ENCODE measurements at regions not wholly inside any gene's neighbourhood (a gene's known extent, or its start where the extent isn't known, plus 50 kb on each side); places are given as distances from the start of the nearest gene placed in this dataset.

DNA sequence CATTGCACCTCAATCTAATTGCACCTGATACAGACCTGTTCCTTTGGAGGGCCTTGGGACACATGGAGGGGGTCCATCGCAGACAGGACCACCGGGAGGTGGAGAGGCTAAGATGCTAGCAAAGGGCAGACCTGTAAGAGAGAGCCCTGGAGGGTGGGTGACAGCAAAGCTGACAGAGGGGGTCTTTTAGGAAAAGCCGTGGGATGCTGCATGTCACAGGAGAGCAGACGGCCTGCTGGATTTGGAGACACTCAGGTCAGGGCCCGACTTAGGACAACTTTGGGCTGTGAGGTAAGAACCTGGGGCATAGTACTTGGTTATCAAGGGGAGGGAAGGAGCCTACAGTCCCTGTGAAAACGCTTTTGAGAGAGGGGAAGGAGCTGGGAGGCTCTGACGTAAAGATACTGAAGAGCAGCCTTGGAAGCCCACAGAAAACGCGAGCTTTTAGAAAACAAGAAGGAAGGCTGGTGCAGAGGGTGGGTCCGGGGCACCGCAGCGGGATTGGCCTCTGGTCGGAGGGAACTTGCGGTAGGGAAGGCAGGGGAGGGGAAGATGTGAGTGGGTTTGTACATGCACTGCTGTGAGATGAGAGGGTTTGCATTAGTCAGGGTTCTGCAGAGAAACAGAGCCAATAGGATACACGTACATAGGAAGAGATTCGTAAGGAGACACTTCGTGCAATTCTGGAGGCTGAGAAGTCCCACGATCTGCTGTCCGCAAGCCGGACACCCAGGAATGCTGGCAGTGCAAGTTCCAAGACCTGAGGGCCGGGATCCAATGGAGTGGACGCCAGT, 868.5 kb downstream of the TBC1D22A start:
- TF ChIP-seq, protein P1, sequence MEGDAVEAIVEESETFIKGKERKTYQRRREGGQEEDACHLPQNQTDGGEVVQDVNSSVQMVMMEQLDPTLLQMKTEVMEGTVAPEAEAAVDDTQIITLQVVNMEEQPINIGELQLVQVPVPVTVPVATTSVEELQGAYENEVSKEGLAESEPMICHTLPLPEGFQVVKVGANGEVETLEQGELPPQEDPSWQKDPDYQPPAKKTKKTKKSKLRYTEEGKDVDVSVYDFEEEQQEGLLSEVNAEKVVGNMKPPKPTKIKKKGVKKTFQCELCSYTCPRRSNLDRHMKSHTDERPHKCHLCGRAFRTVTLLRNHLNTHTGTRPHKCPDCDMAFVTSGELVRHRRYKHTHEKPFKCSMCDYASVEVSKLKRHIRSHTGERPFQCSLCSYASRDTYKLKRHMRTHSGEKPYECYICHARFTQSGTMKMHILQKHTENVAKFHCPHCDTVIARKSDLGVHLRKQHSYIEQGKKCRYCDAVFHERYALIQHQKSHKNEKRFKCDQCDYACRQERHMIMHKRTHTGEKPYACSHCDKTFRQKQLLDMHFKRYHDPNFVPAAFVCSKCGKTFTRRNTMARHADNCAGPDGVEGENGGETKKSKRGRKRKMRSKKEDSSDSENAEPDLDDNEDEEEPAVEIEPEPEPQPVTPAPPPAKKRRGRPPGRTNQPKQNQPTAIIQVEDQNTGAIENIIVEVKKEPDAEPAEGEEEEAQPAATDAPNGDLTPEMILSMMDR (IDR thresholded peaks at IDR 0.05), result no peak
- TF ChIP-seq POLR2A (IDR thresholded peaks at IDR 0.05), result no peak
- TF ChIP-seq EP300 (IDR thresholded peaks at IDR 0.05), result no peak
